Ovary (tissue), 3 donors: ENCODE measurements at regions not wholly inside any gene's neighbourhood (a gene's known extent, or its start where the extent isn't known, plus 50 kb on each side); places are given as distances from the start of the nearest gene placed in this dataset.

Source experiments
- CTCF ChIP-seq, 3 donors: fragments of 450-650 bp in 2 of 3; fragments of 200-600 bp in 1 of 3; IDR thresholded peaks; one replicate each; pipeline versions ENCODE4 v1.5.1 to v1.8.0; 2016 to 2022; ENCODE audit warnings: antibody characterized with exemption in 3 of 3, mild to moderate bottlenecking in 1 of 3
- POLR2A ChIP-seq: fragments of 450-650 bp; IDR thresholded peaks from one replicate; pipeline ENCODE4 v1.6.1; 2017; ENCODE audit warnings: antibody characterized with exemption, mild to moderate bottlenecking, moderate library complexity
- donor health status: DM: no; HTN: no; CAD: no.

GRCh38 chr6:47109281-47109680, 67.1 kb upstream of the ADGRF1 start:
- TF ChIP-seq CTCF (IDR thresholded peaks at IDR 0.05) (no peak), POLR2A (no peak)
